Central memory CD8-positive, alpha-beta T cell (primary cell): ENCODE measurements at regions not wholly inside any gene's neighbourhood (a gene's known extent, or its start where the extent isn't known, plus 50 kb on each side); places are given as distances from the start of the nearest gene placed in this dataset.

Experiments used
- ATAC-seq: fragments of 150-1000 bp; cut with Tn5 transposase; replicated peaks from 2 replicates; pipeline ENCODE4 v1.10.0; 2022; ENCODE audit warnings: mild to moderate bottlenecking, moderate FRiP score, moderate number of reproducible peaks; ENCODE audit not compliant: poor library complexity, severe bottlenecking; ENCODE audit errors: extremely low read depth
- DNase-seq, 2 donors: peaks; one replicate each; pipeline ENCODE4 v3.0.0; 2021; ENCODE audit warnings: low spot score in 2 of 2
- H3K27ac Mint-ChIP-seq: one replicate; pipeline ENCODE4 v1.8.0; 2022; ENCODE audit warnings: low read depth, mild to moderate bottlenecking, moderate library complexity, mixed read lengths
- H3K27me3 Mint-ChIP-seq: one replicate; pipeline ENCODE4 v1.8.0; 2022; ENCODE audit warnings: mixed read lengths
- H3K36me3 Mint-ChIP-seq: one replicate; pipeline ENCODE4 v1.8.0; 2022; ENCODE audit warnings: mild to moderate bottlenecking, moderate library complexity, mixed read lengths; ENCODE audit not compliant: insufficient read depth
- H3K4me1 Mint-ChIP-seq: one replicate; pipeline ENCODE4 v1.8.0; 2022; ENCODE audit warnings: mixed read lengths
- H3K4me3 Mint-ChIP-seq: one replicate; pipeline ENCODE4 v1.8.0; 2022; ENCODE audit warnings: mild to moderate bottlenecking, moderate library complexity, mixed read lengths
- H3K9me3 Mint-ChIP-seq: one replicate; pipeline ENCODE4 v1.8.0; 2022; ENCODE audit warnings: mixed read lengths

- H3K9me3 Mint-ChIP-seq: peaks cover 7% of the 10 kb centered on the region
- peaks cover 60% of the 10 kb centered on the region for H3K27me3 Mint-ChIP-seq
- H3K27ac Mint-ChIP-seq: no peak overlapping the region
- no peak overlapping the region for H3K4me3 Mint-ChIP-seq
- H3K4me1 Mint-ChIP-seq: no peaks in the 10 kb centered on the region
- no peak for ATAC-seq
- no peaks in the 10 kb centered on the region for H3K36me3 Mint-ChIP-seq
- no peak for DNase-seq
Observed at GRCh38 chr22:47367993-47368945, 605.8 kb downstream of the TBC1D22A start.

GRCh38 chr22:47367107-47367690 lies 604.7 kb downstream of the TBC1D22A start:
- no peaks in the 10 kb centered on the region for H3K36me3 Mint-ChIP-seq
- H3K27me3 Mint-ChIP-seq: peaks cover 56% of the 10 kb centered on the region
- no peaks in the 10 kb centered on the region for H3K4me1 Mint-ChIP-seq
- no peak overlapping the region for H3K27ac Mint-ChIP-seq
- DNase-seq (no peak), ATAC-seq (no peak)
- peaks cover 7% of the 10 kb centered on the region for H3K9me3 Mint-ChIP-seq
- H3K4me3 Mint-ChIP-seq: no peak overlapping the region

- H3K27me3 Mint-ChIP-seq: peaks cover 47% of the 10 kb centered on the region
- H3K4me1 Mint-ChIP-seq: no peaks in the 10 kb centered on the region
- ATAC-seq: no peak
- no peaks in the 10 kb centered on the region for H3K36me3 Mint-ChIP-seq
- no peak overlapping the region for H3K4me3 Mint-ChIP-seq
- no peak overlapping the region for H3K27ac Mint-ChIP-seq
- no peak for DNase-seq
- peaks cover 7% of the 10 kb centered on the region for H3K9me3 Mint-ChIP-seq
Observed at GRCh38 chr22:47366026-47366767, 603.7 kb downstream of the TBC1D22A start.

GRCh38 chr22:47361247-47361646 lies 598.8 kb downstream of the TBC1D22A start:
- Mint-ChIP-seq H3K4me1 (no peaks in the 10 kb centered on the region), H3K36me3 (no peaks in the 10 kb centered on the region), H3K27me3 (peaks cover 11% of the 10 kb centered on the region), H3K9me3 (peaks cover 7% of the 10 kb centered on the region), H3K27ac (no peak overlapping the region), H3K4me3 (no peak overlapping the region)
- DNase-seq (no peak), ATAC-seq (no peak)

- DNase-seq (no peak), ATAC-seq (no peak)
- no peaks in the 10 kb centered on the region for H3K9me3 Mint-ChIP-seq
- H3K27me3 Mint-ChIP-seq: peaks cover 38% of the 10 kb centered on the region
- H3K4me3 Mint-ChIP-seq: no peak overlapping the region
- no peaks in the 10 kb centered on the region for H3K4me1 Mint-ChIP-seq
- no peak overlapping the region for H3K27ac Mint-ChIP-seq
- H3K36me3 Mint-ChIP-seq: no peaks in the 10 kb centered on the region
Observed at GRCh38 chr22:47357493-47357892, 595.0 kb downstream of the TBC1D22A start.

- DNase-seq (no peak), ATAC-seq (no peak)
- Mint-ChIP-seq H3K9me3 (no peaks in the 10 kb centered on the region), H3K4me1 (no peaks in the 10 kb centered on the region), H3K27me3 (peaks cover 42% of the 10 kb centered on the region), H3K27ac (no peak overlapping the region), H3K36me3 (no peaks in the 10 kb centered on the region), H3K4me3 (no peak overlapping the region)
Observed at GRCh38 chr22:47357086-47357485, 594.6 kb downstream of the TBC1D22A start.

GRCh38 chr22:47356511-47357011 lies 594.1 kb downstream of the TBC1D22A start:
- DNase-seq (no peak), ATAC-seq (no peak)
- no peak overlapping the region for H3K27ac Mint-ChIP-seq
- H3K27me3 Mint-ChIP-seq: peaks cover 47% of the 10 kb centered on the region
- H3K9me3 Mint-ChIP-seq: no peaks in the 10 kb centered on the region
- H3K4me1 Mint-ChIP-seq: no peaks in the 10 kb centered on the region
- H3K4me3 Mint-ChIP-seq: no peak overlapping the region
- no peaks in the 10 kb centered on the region for H3K36me3 Mint-ChIP-seq

GRCh38 chr22:47355776-47356510 lies 593.5 kb downstream of the TBC1D22A start:
- no peaks in the 10 kb centered on the region for H3K36me3 Mint-ChIP-seq
- DNase-seq (no peak), ATAC-seq (no peak)
- peaks cover 50% of the 10 kb centered on the region for H3K27me3 Mint-ChIP-seq
- no peak overlapping the region for H3K27ac Mint-ChIP-seq
- H3K4me1 Mint-ChIP-seq: no peaks in the 10 kb centered on the region
- no peaks in the 10 kb centered on the region for H3K9me3 Mint-ChIP-seq
- no peak overlapping the region for H3K4me3 Mint-ChIP-seq

- Mint-ChIP-seq H3K4me3 (no peak overlapping the region), H3K4me1 (no peaks in the 10 kb centered on the region), H3K27me3 (peaks cover 50% of the 10 kb centered on the region), H3K9me3 (no peaks in the 10 kb centered on the region), H3K27ac (no peak overlapping the region), H3K36me3 (no peaks in the 10 kb centered on the region)
- DNase-seq (no peak), ATAC-seq (no peak)
Observed at GRCh38 chr22:47355388-47355725, 592.9 kb downstream of the TBC1D22A start.

GRCh38 chr22:47354668-47355387 lies 592.4 kb downstream of the TBC1D22A start:
- DNase-seq: no peak
- Mint-ChIP-seq H3K27me3 (peaks cover 52% of the 10 kb centered on the region), H3K9me3 (no peaks in the 10 kb centered on the region), H3K4me1 (no peaks in the 10 kb centered on the region), H3K36me3 (no peaks in the 10 kb centered on the region), H3K27ac (no peak overlapping the region), H3K4me3 (no peak overlapping the region)
- no peak for ATAC-seq

- Mint-ChIP-seq H3K27ac (no peak overlapping the region), H3K4me1 (no peaks in the 10 kb centered on the region), H3K36me3 (no peaks in the 10 kb centered on the region), H3K9me3 (no peaks in the 10 kb centered on the region), H3K27me3 (peaks cover 60% of the 10 kb centered on the region), H3K4me3 (no peak overlapping the region)
- no peak for ATAC-seq
- DNase-seq: no peak
Observed at GRCh38 chr22:47352920-47353700, 590.7 kb downstream of the TBC1D22A start.
